OCI-LY7 (cell line): ENCODE measurements at regions not wholly inside any gene's neighbourhood (a gene's known extent, or its start where the extent isn't known, plus 50 kb on each side); places are given as distances from the start of the nearest gene placed in this dataset.

Experiments used
- EZH2phosphoT487 ChIP-seq: fragments of 200-600 bp; sonication (generic); IDR thresholded peaks from 2 replicates; pipeline ENCODE4 v1.6.1; 2018; ENCODE audit warnings: low read depth, borderline replicate concordance, mild to moderate bottlenecking, mixed run types, antibody characterized with exemption, low read length, moderate library complexity, mixed read lengths
- TF ChIP-seq, protein P1 (sequence below): fragments of 200-600 bp; sonication (generic); conservative IDR thresholded peaks from 2 replicates; pipeline ENCODE4 v1.5.1; 2014; ENCODE audit warnings: mild to moderate bottlenecking, antibody characterized with exemption, low read length, moderate library complexity, mixed read lengths

GRCh38 chr6:40722553-40723258 lies 135.5 kb upstream of the LRFN2 start:
- TF ChIP-seq, protein P1, sequence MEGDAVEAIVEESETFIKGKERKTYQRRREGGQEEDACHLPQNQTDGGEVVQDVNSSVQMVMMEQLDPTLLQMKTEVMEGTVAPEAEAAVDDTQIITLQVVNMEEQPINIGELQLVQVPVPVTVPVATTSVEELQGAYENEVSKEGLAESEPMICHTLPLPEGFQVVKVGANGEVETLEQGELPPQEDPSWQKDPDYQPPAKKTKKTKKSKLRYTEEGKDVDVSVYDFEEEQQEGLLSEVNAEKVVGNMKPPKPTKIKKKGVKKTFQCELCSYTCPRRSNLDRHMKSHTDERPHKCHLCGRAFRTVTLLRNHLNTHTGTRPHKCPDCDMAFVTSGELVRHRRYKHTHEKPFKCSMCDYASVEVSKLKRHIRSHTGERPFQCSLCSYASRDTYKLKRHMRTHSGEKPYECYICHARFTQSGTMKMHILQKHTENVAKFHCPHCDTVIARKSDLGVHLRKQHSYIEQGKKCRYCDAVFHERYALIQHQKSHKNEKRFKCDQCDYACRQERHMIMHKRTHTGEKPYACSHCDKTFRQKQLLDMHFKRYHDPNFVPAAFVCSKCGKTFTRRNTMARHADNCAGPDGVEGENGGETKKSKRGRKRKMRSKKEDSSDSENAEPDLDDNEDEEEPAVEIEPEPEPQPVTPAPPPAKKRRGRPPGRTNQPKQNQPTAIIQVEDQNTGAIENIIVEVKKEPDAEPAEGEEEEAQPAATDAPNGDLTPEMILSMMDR: no peak
- no peak for TF ChIP-seq EZH2phosphoT487
